Astrocyte (in vitro differentiated cells and primary cell): ENCODE measurements at regions not wholly inside any gene's neighbourhood (a gene's known extent, or its start where the extent isn't known, plus 50 kb on each side); places are given as distances from the start of the nearest gene placed in this dataset.

Experiments used
- EZH2 ChIP-seq: IDR thresholded peaks from 2 replicates; pipeline ENCODE4 v1.6.1; 2012; ENCODE audit warnings: mild to moderate bottlenecking, low read length, inconsistent platforms; ENCODE audit not compliant: insufficient read depth
- TF ChIP-seq, protein P1 (sequence below): IDR thresholded peaks from 2 replicates; pipeline ENCODE4 v1.5.1; 2011; ENCODE audit warnings: low read depth, mild to moderate bottlenecking, inconsistent platforms, low read length, moderate library complexity; ENCODE audit not compliant: insufficient read depth

- TF ChIP-seq, protein P1, sequence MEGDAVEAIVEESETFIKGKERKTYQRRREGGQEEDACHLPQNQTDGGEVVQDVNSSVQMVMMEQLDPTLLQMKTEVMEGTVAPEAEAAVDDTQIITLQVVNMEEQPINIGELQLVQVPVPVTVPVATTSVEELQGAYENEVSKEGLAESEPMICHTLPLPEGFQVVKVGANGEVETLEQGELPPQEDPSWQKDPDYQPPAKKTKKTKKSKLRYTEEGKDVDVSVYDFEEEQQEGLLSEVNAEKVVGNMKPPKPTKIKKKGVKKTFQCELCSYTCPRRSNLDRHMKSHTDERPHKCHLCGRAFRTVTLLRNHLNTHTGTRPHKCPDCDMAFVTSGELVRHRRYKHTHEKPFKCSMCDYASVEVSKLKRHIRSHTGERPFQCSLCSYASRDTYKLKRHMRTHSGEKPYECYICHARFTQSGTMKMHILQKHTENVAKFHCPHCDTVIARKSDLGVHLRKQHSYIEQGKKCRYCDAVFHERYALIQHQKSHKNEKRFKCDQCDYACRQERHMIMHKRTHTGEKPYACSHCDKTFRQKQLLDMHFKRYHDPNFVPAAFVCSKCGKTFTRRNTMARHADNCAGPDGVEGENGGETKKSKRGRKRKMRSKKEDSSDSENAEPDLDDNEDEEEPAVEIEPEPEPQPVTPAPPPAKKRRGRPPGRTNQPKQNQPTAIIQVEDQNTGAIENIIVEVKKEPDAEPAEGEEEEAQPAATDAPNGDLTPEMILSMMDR, result no peak
- TF ChIP-seq EZH2, result no peak
These were observed 430.6 kb downstream of the GRB14 start for GRCh38 chr2:164190700-164191099.
